ENCODE measurements at regions not wholly inside any gene's neighbourhood (a gene's known extent, or its start where the extent isn't known, plus 50 kb on each side); places are given as distances from the start of the nearest gene placed in this dataset.

GRCh38 chr21:43297391-43297981 is 128.7 kb downstream of the CRYAA start:
- Histone ChIP-seq H4K20me1 (ENCODE audit: insufficient read depth) (no peaks in the 10 kb centered on the region), H2AFZ (no peak overlapping the region), H3F3A (ENCODE audit: insufficient read depth) (no peaks in the 10 kb centered on the region), H3K27ac (no peak overlapping the region), H3K4me2 (ENCODE audit: unreplicated experiment) (no peak overlapping the region), H3K9me3 (ENCODE audit: low read depth) (no peaks in the 10 kb centered on the region), H3K4me3 (no peak overlapping the region), H3K9ac (no peak overlapping the region), H3K4me1 (ENCODE audit: insufficient read depth) (no peaks in the 10 kb centered on the region), H3K36me3 (ENCODE audit: low read depth) (no peaks in the 10 kb centered on the region), H3K9me2 (ENCODE audit: insufficient read depth) (no peaks in the 10 kb centered on the region), H3K79me2 (ENCODE audit: insufficient read depth) (no peaks in the 10 kb centered on the region), H3K27me3 (replicated peaks; ENCODE audit: insufficient read depth) (peaks cover 13% of the 10 kb centered on the region; the same call in 1 of the 2 replicates)
- TF ChIP-seq EZH2 (IDR thresholded peaks at IDR 0.05; ENCODE audit: insufficient read depth, poor library complexity, severe bottlenecking) (no peak), EZH2phosphoT487 (IDR thresholded peaks at IDR 0.05; ENCODE audit: insufficient read depth, low read depth) (no peak)
- WGBS, 2 experiments (ENCODE audit: low coverage in 1 of 2, low lambda C conversion rate in 2 of 2, missing lambda C conversion rate in 2 of 2), result 62 to 73% methylated on average over 18 of the region's 18 CpGs
- in situ Hi-C loops (cut with MboI), result no loop called here
- DNase-seq, result no peak

- H3K36me3 ChIP-seq (ENCODE audit: low read depth), result no peaks in the 10 kb centered on the region
- H3K79me2 ChIP-seq (ENCODE audit: insufficient read depth), result no peaks in the 10 kb centered on the region
- in situ Hi-C loops (cut with MboI), result no loop called here
- no peak overlapping the region for H3K4me2 ChIP-seq (ENCODE audit: unreplicated experiment)
- H3K27ac ChIP-seq, result no peak overlapping the region
- H3K4me3 ChIP-seq, result no peak overlapping the region
- no peak for TF ChIP-seq EZH2phosphoT487 (IDR thresholded peaks at IDR 0.05; ENCODE audit: insufficient read depth, low read depth)
- no peaks in the 10 kb centered on the region for H3F3A ChIP-seq (ENCODE audit: insufficient read depth)
- no peak for DNase-seq
- no peaks in the 10 kb centered on the region for H3K9me3 ChIP-seq (ENCODE audit: low read depth)
- no peaks in the 10 kb centered on the region for H3K9me2 ChIP-seq (ENCODE audit: insufficient read depth)
- WGBS, 2 experiments (ENCODE audit: low coverage in 1 of 2, low lambda C conversion rate in 2 of 2, missing lambda C conversion rate in 2 of 2), result 55 to 60% methylated on average over 14 of the region's 14 CpGs
- no peak overlapping the region for H3K9ac ChIP-seq
- peaks cover 13% of the 10 kb centered on the region; the same call in 1 of the 2 replicates for H3K27me3 ChIP-seq (replicated peaks; ENCODE audit: insufficient read depth)
- no peak overlapping the region for H2AFZ ChIP-seq
- no peaks in the 10 kb centered on the region for H4K20me1 ChIP-seq (ENCODE audit: insufficient read depth)
- no peaks in the 10 kb centered on the region for H3K4me1 ChIP-seq (ENCODE audit: insufficient read depth)
Observed at GRCh38 chr21:43295066-43295958, 126.5 kb downstream of the CRYAA start.

- Histone ChIP-seq H3F3A (ENCODE audit: insufficient read depth) (no peaks in the 10 kb centered on the region), H3K79me2 (ENCODE audit: insufficient read depth) (no peaks in the 10 kb centered on the region), H3K9me2 (ENCODE audit: insufficient read depth) (no peaks in the 10 kb centered on the region), H2AFZ (no peak overlapping the region), H4K20me1 (ENCODE audit: insufficient read depth) (no peaks in the 10 kb centered on the region), H3K4me3 (no peak overlapping the region), H3K4me2 (ENCODE audit: unreplicated experiment) (no peak overlapping the region), H3K9me3 (ENCODE audit: low read depth) (no peaks in the 10 kb centered on the region), H3K36me3 (ENCODE audit: low read depth) (no peaks in the 10 kb centered on the region), H3K9ac (no peak overlapping the region), H3K4me1 (ENCODE audit: insufficient read depth) (no peaks in the 10 kb centered on the region), H3K27me3 (replicated peaks; ENCODE audit: insufficient read depth) (peaks cover 13% of the 10 kb centered on the region; the same call in 1 of the 2 replicates), H3K27ac (no peak overlapping the region)
- in situ Hi-C loops (cut with MboI), result no loop called here
- 30 to 35% methylated on average over 14 of the region's 14 CpGs for WGBS, 2 experiments (ENCODE audit: low coverage in 1 of 2, low lambda C conversion rate in 2 of 2, missing lambda C conversion rate in 2 of 2)
- DNase-seq, result no peak
- no peak for TF ChIP-seq EZH2 (IDR thresholded peaks at IDR 0.05; ENCODE audit: insufficient read depth, poor library complexity, severe bottlenecking)
- no peak for TF ChIP-seq EZH2phosphoT487 (IDR thresholded peaks at IDR 0.05; ENCODE audit: insufficient read depth, low read depth)
Observed at GRCh38 chr21:43294194-43294902, 125.5 kb downstream of the CRYAA start.

- H3F3A ChIP-seq (ENCODE audit: insufficient read depth), result no peaks in the 10 kb centered on the region
- H3K79me2 ChIP-seq (ENCODE audit: insufficient read depth), result no peaks in the 10 kb centered on the region
- 29 to 40% methylated on average over 2 of the region's 2 CpGs for WGBS, 2 experiments (ENCODE audit: low coverage in 1 of 2, low lambda C conversion rate in 2 of 2, missing lambda C conversion rate in 2 of 2)
- no peaks in the 10 kb centered on the region for H4K20me1 ChIP-seq (ENCODE audit: insufficient read depth)
- no peak overlapping the region for H3K27ac ChIP-seq
- TF ChIP-seq EZH2phosphoT487 (IDR thresholded peaks at IDR 0.05; ENCODE audit: insufficient read depth, low read depth) (no peak), EZH2 (IDR thresholded peaks at IDR 0.05; ENCODE audit: insufficient read depth, poor library complexity, severe bottlenecking) (no peak)
- H3K4me1 ChIP-seq (ENCODE audit: insufficient read depth), result no peaks in the 10 kb centered on the region
- no peaks in the 10 kb centered on the region for H3K36me3 ChIP-seq (ENCODE audit: low read depth)
- peaks cover 13% of the 10 kb centered on the region; the same call in 1 of the 2 replicates for H3K27me3 ChIP-seq (replicated peaks; ENCODE audit: insufficient read depth)
- in situ Hi-C loops (cut with MboI), result no loop called here
- no peak overlapping the region for H2AFZ ChIP-seq
- no peak for DNase-seq
- H3K4me3 ChIP-seq, result no peak overlapping the region
- H3K4me2 ChIP-seq (ENCODE audit: unreplicated experiment), result no peak overlapping the region
- H3K9me3 ChIP-seq (ENCODE audit: low read depth), result no peaks in the 10 kb centered on the region
- no peak overlapping the region for H3K9ac ChIP-seq
- H3K9me2 ChIP-seq (ENCODE audit: insufficient read depth), result no peaks in the 10 kb centered on the region
Observed at GRCh38 chr21:43292866-43293142, 124.0 kb downstream of the CRYAA start.
